AG09309 (cell line): ENCODE measurements at regions not wholly inside any gene's neighbourhood (a gene's known extent, or its start where the extent isn't known, plus 50 kb on each side); places are given as distances from the start of the nearest gene placed in this dataset.

Experiments
- DNase-seq: peaks from one replicate; pipeline ENCODE4 v3.0.0-alpha.2; 2010; ENCODE audit warnings: low read depth
- H3K4me3 ChIP-seq: 2 replicates; pipeline ENCODE4 v1.5.1; 2011; ENCODE audit warnings: mild to moderate bottlenecking, low read depth, low read length, moderate library complexity; ENCODE audit not compliant: control insufficient read depth
- CTCF ChIP-seq: IDR thresholded peaks from 2 replicates; pipeline ENCODE4 v1.5.1; 2011; ENCODE audit warnings: mild to moderate bottlenecking, low read depth, low read length, inconsistent platforms; ENCODE audit not compliant: insufficient read depth, control insufficient read depth; ENCODE audit errors: missing control alignments

- H3K4me3 ChIP-seq: no peak overlapping the region
- no peak for TF ChIP-seq CTCF
- DNase-seq: no peak
Observed at GRCh38 chr5:58133216-58133615, 326.7 kb downstream of the PLK2 start.

GRCh38 chr5:58127255-58128220 is 332.3 kb downstream of the PLK2 start:
- no peak for TF ChIP-seq CTCF
- no peak overlapping the region for H3K4me3 ChIP-seq
- no peak for DNase-seq

- no peak for DNase-seq
- no peak overlapping the region for H3K4me3 ChIP-seq
- no peak for TF ChIP-seq CTCF
Observed at GRCh38 chr5:58123501-58123900, 336.4 kb downstream of the PLK2 start.

- no peak for DNase-seq
- no peak for TF ChIP-seq CTCF
Observed at GRCh38 chr5:58122848-58123392, 337.0 kb downstream of the PLK2 start.

GRCh38 chr5:58122157-58122556 is 337.7 kb downstream of the PLK2 start:
- no peak for TF ChIP-seq CTCF
- DNase-seq: no peak
- H3K4me3 ChIP-seq: no peak overlapping the region

More at GRCh38 chr5:58122848-58123392, 337.0 kb downstream of the PLK2 start:
- H3K4me3 ChIP-seq: no peak overlapping the region

GRCh38 chr5:58121391-58121790 is 338.5 kb downstream of the PLK2 start:
- H3K4me3 ChIP-seq: no peak overlapping the region
- no peak for DNase-seq
- TF ChIP-seq CTCF: no peak

- no peak overlapping the region for H3K4me3 ChIP-seq
- DNase-seq: no peak
- TF ChIP-seq CTCF: no peak
Observed at GRCh38 chr5:58117542-58117941, 342.3 kb downstream of the PLK2 start.
